ENCODE measurements at regions not wholly inside any gene's neighbourhood (a gene's known extent, or its start where the extent isn't known, plus 50 kb on each side); places are given as distances from the start of the nearest gene placed in this dataset.
A peak's percentile ranks its signal among the peaks of the same experiment; 100 is the strongest.
"Not testable (repeated sequence)": the region's sequence is repeated elsewhere in the genome, so short reads cannot be mapped to it uniquely, and the experiment has no call there.

GRCh38 chr9:33623658-33624586, 99.9 kb downstream of the ANKRD18B start:
- DNase-seq: peak in 47 of 56 donors; percentile 7 to 80 (median 43)

GRCh38 chr9:33628318-33628717, 104.3 kb downstream of the ANKRD18B start:
- DNase-seq: not testable (repeated sequence)

DNA sequence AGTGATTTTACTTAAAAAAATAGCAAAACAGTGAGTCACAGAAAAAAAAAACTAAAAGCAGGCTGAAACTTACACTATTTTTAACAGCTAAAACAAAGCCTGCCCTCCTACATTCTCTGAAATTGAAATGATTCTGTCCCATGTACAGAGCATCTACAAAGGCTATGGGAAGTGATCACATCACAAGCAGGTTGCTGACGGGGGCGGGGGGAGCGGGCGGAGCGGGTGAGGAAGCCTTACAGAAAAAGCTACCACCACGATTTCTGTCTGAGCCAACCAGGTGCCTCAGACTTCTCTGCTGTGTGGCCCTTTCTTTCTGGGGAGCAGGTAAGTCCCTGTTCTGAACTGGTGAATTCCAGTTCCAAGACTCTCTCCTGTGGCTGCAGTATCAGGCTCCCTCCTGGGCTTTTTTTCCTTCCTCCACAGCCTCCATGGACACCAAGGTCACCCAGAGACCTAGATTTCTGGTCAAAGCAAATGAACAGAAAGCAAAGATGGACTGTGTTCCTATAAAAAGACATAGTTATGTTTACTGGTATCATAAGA, 104.9 kb downstream of the ANKRD18B start:
- DNase-seq: peak in 24 of 56 donors; percentile 1 to 59 (median 18)

GRCh38 chr9:33633636-33634035, 109.6 kb downstream of the ANKRD18B start:
- no peak for DNase-seq

- no peak for DNase-seq
Measured at GRCh38 chr9:33637881-33638280, 113.8 kb downstream of the ANKRD18B start.

GRCh38 chr9:33638391-33638915, 114.4 kb downstream of the ANKRD18B start:
- no peak for DNase-seq

DNA sequence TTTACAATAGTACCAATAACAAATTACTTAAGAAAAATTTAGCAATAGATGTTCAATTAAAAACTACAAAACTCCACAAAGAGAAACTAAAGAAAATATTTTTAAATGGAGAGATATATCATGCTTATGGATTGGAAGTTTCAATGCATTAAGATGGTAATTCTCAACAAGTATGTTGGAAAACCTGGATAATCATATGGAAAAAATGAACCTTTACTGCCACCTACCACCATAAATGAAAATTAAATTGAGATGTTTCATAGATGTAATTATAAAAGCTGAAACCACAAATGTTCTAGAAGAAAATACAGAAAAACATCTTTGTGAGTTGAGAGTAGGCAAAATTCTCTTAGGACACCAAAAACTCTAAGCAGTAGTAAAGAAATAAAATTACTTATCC, 121.7 kb downstream of the ANKRD18B start:
- DNase-seq: no peak

DNA sequence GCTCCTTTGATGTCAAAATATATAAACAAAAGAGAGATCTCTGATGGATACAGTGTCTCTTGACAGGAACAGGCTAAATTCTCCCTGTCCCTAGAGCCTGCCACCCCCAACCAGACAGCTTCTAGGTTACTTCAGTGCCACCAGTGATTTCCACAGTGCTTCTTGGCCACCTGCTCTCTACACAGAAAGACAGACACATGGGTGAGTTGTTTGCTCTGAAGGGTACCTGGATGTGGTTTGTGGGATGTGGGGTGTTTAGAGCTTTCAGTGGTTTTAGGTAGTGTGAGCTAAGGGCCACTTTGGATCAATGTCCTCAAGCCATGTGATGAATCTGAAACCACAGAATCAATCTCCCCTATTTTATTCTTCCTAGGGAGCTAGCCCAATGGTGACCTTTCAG, 125.4 kb downstream of the ANKRD18B start:
- DNase-seq: no peak

- no peak for DNase-seq
Measured at GRCh38 chr9:33651125-33651524, 127.1 kb downstream of the ANKRD18B start.

DNA sequence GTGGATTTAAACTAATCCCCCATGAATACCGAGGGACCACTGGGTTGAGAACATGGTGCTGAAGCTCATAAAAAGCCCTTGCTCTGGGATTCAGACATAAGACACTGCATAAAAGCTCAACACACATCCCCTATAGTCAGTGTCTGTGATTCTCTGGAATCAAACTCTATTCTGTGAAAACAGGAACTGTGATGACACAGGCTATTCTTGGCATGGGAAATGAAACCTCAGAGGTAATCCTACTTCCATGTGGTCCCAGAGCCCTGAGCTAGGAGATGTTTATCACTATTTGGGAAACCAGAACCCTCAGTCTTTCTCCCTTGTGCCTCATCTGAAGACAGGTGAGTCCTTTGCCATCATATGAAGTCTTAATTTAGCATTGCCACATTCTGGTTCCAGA, 135.4 kb upstream of the PRSS3 start:
- no peak for DNase-seq

GRCh38 chr9:33660772-33661171, 134.6 kb upstream of the PRSS3 start:
- no peak for DNase-seq

- DNase-seq: no peak
Measured at GRCh38 chr9:33661176-33661575, 134.2 kb upstream of the PRSS3 start.

- DNase-seq: no peak
Measured at GRCh38 chr9:33662871-33663270, 132.5 kb upstream of the PRSS3 start.

GRCh38 chr9:33676194-33676745, 119.1 kb upstream of the PRSS3 start:
- DNase-seq: not testable (repeated sequence)

DNA sequence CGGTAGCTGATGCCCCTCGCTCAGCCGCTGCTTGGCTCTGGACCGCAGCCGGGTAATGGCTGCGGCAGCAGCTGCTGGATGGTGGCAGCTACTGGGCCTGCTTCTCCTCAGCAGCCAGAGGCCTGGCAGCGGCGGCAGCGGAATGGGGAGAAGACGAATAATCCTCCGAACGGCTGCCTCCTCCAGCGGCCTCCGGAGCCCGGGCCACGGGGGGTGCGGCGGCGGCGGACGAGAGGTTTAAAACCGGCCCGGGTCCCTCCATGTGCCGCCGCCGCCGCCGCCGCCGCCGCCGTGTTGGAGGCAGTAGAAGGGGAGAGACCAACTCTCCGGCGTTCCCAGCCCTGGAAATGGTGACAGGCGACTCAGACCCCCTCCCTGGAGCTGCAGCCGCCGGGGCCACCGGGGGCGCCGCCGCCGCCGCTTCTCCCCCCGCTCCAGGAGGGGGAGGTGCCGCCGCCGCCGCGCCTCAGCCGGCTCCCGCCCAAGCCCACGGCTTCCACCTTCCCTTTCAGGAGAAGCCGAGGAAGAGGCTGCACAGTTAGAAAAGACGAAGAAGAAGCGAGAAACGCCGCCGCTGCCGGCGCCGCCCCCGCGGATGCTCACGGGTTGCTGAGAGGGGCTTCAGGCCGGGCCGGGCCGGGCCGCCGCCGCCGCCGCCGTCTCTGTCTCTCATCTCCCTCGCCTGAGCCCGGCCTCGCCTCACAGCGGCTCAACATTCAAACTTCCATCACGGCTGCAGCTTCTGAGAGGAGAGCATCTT, 118.4 kb upstream of the PRSS3 start:
- peak in 53 of 56 donors; percentile 6 to 81 (median 57) for DNase-seq

DNA sequence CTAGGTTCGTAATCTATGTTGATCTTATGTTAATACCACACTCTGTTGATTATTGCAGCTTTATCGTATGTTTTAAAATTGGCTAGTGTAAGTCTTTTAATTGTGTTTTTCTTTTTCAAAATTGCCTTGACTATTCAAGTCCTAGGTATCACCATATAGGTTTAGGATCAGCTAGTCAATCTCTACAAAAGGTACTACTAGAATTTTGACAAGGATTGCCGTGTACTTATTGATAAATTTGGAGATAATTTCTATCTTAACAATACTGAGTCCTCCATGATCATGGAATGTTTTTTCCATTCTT, 117.9 kb upstream of the PRSS3 start:
- no peak for DNase-seq

DNA sequence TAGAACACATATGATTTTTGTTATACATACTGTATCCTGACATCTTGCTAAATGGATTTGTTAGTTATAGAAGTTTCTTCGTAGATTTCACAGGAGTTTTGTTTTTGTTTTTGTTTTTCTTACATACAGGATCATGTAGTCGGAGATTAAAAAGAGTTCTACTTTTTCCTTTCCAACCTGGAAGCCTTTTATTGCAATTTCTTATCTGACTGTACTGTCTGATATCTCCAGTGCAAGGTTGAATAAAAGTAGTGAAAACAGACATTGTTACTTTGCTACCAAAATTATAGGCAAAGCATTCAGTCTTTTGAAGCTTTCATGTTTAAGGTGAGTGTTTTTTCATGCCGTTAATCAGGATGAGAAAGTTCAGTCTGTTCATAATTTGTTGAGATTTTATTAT, 117.4 kb upstream of the PRSS3 start:
- DNase-seq: no peak

GRCh38 chr9:33682551-33682950, 112.8 kb upstream of the PRSS3 start:
- DNase-seq: no peak

DNA sequence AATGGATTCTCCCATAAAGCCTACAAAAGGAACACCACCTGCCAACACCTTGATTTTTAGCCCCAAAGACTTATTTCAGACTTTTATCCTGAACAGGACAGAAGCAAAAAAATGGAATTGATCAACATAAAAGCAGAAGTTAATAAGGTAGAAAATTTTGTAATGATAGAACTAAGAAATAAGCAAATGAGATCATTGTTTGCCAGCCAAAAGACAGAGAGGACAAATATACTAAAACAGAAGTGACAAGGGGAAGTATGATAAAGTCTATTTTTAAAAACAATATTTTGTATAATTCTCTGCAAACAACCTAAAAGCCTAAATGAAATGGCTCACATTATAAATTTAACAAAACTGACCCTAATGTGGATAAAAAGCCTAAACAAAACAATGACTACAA, 110.5 kb upstream of the PRSS3 start:
- no peak for DNase-seq

DNA sequence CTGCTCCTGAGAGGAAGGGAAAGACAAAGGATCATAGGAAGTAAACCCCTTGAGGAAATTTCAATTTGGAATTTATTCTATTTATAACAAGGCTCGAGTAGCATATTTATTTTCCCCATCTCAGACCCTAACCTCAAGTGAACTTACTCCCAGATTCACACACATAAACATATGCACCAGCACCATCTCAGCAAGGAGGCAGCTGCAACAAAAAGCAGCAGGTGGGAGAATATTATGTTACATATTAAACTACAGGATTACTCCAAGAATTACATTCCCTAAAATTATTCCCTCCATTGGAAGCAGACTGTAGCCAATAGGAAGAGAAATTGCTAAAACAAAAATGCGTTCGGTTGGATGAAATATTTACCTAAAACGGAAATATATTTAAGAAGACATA, 108.4 kb upstream of the PRSS3 start:
- DNase-seq: no peak

GRCh38 chr9:33687779-33688178, 107.6 kb upstream of the PRSS3 start:
- DNase-seq: no peak
